IPS-18c (cell line): ENCODE measurements at regions not wholly inside any gene's neighbourhood (a gene's known extent, or its start where the extent isn't known, plus 50 kb on each side); places are given as distances from the start of the nearest gene placed in this dataset.
"Not testable (repeated sequence)": the region's sequence is repeated elsewhere in the genome, so short reads cannot be mapped to it uniquely, and the experiment has no call there.

ENCODE experiments used
- H3K4me3 ChIP-seq: 2 replicates; pipeline ENCODE4 v1.7.0; 2013; ENCODE audit warnings: low read depth, mild to moderate bottlenecking, low read length, moderate library complexity; ENCODE audit not compliant: insufficient read depth
- H3K9me3 ChIP-seq: one replicate; pipeline ENCODE4 v1.6.1; 2013; ENCODE audit warnings: mild to moderate bottlenecking, low read length, moderate library complexity; ENCODE audit not compliant: control insufficient read depth, insufficient read depth

DNA sequence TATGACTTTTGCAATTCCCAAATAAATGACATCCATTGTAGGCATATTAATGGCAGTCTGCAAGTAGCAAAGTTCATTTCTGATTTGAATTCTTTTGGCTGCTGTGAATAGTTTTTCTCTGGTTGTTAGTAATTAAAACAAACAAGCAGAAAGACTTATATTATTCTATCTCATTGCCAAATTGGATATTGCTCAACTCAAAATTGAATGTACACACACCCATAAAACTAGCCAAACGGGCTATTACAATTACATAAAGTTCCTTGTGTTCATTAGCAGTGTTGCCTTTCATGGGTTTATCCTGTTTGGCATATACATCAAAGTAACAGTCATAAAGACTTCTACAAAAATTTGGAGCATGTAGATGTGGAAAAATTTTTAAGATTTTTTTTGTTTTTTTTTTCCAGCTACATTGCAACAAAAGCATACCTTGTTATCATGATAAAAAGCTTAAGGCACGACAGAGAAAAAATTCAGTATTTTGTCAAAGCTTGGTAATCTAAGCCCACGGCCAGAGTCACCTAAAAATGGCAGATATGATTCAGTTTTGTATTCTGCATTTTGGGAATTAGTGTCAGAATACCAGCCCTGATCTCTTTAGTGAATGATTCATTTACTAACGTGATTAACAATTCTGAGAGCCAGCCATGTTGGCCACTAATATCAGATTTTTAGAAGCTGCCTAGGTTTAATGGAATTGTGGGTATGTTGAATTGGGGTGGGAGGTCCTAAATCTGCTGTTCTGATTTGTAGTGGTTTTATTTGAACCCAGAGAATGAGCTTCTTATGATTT is 108.4 kb downstream of the KLF5 start:
- no peak overlapping the region for H3K4me3 ChIP-seq
- H3K9me3 ChIP-seq = no peaks in the 10 kb centered on the region

DNA sequence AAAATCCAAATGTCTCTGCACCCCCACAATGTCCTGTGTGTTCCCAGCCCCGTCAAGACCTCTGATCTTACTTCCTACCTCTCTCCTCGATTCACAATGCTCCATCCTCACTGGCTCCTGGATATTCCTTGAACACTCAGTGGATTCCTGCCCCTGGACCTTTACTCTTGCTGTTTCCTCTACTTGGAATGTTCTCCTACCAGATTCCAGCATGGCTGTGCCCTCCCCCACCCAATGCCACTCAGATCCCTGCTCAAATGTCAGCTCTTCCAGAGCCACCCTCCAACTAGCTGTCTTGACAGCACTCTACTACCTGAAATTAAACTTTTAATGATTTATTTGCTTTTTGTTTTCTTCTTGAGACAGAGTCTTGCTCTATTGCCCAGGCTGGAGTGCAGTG is 107.4 kb downstream of the KLF5 start:
- H3K9me3 ChIP-seq = no peaks in the 10 kb centered on the region
- no peak overlapping the region for H3K4me3 ChIP-seq

DNA sequence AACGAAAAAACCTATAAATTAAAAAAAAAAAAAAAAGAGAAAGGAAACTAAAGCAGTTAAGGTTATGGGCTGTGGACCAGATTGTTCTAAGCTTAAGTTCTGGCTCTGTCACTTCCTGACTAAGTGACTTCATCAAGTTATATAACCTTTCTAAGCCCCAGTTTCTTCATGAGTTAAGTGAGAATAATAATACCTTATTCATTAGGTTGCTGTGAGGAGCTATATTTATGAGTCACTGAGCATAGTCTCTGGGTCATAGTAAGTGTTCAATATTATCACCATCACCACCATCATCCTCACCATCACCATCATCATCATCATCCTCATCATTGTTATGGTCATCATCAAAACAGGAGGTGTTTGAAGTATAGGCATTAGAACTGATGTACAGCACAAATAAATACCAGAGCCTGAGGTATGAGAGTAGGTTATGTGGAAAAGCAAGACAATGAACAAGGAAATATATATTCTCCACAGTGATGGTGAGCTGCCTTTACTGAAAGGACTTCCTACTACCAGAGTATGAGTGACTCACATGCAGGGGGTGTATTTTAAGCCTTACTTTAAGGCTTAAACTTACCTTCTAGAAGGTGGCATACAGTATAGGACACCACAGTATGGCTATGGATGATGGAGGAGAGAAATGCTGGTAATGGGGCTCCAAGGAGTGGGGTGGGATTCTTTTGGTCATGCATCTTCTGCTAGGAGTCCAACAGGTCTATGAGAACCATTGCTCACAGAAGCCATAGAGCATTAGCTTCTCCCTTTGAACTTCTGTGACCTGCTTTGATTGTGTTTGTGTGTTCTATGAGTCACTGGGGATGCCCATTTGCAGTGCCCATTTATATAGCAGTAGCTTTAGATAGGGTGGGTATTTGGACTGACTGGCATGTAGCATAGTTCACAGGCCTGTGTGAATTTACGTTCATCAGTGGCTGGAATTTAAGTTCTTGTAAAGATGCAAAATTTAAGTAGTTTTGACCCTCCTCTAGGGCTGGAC is 104.4 kb downstream of the KLF5 start:
- Histone ChIP-seq H3K4me3 (no peak overlapping the region), H3K9me3 (no peaks in the 10 kb centered on the region)

DNA sequence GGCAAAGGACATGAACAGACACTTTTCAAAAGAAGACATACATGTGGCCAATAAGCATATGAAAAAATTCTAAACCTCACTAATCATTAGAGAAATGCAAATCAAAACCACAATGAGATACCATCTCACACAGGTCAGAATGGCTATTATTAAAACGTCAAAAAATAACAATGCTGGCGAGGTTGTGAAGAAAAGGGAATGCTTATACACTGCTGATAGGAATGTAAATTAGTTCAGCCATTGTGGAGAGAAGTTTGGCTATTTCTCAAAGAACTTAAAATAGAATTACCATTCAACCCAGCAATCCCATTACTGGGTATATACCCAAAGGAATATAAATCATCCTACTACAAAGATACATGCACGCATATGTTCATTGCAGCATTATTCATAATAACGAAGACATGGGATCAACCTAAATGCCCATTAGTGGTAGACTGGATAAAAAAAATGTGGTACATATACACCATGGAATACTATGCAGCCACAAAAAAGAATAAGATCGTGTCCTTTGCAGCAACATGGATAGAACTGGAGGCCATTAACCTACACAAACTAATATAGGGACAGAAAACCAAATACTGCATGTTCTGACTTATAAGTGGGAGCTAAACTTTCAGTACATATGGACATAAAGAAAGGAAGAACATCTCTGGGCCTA is 101.7 kb downstream of the KLF5 start:
- H3K4me3 ChIP-seq, H3K9me3 ChIP-seq: not testable (repeated sequence)

DNA sequence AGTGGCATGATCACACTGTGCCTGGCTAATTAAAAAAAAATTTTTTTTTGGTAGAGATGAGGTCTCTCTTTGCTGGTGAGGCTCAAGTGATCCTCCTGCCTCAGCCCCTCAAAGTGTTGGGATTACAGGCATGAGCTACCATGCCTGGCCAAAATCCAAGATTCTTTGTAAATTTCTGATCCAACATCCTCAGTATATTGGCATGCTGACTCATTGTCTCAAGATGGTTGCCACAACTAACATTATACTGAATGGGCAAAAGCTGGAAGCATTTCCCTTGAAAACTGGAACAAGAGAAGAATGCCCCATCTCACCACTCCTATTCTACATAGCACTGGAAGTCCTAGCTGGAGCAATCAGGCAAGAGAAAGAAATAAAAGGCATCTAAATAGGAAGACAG is 100.0 kb downstream of the KLF5 start:
- no peak overlapping the region for H3K4me3 ChIP-seq
- H3K9me3 ChIP-seq = no peaks in the 10 kb centered on the region

DNA sequence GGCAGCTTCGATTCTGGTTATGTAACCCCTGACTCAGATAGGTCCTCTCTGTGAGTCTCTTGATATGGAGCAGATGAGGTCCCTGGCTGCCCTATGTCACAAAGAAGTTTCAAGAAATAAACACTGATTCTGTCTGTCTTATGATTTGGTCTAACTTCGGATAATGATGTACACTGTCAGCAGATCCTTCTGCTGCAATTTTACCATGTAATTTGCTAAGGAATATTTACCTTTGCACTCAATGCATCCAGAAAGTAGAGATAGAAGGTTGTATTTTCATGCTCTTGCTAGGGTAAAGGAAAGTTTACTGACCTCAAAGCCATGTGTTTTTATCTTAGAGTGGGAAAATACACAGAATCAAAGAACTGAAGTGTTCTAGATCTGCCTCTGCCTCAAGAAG is 98.2 kb downstream of the KLF5 start:
- H3K4me3 ChIP-seq = no peak overlapping the region
- H3K9me3 ChIP-seq = no peaks in the 10 kb centered on the region

DNA sequence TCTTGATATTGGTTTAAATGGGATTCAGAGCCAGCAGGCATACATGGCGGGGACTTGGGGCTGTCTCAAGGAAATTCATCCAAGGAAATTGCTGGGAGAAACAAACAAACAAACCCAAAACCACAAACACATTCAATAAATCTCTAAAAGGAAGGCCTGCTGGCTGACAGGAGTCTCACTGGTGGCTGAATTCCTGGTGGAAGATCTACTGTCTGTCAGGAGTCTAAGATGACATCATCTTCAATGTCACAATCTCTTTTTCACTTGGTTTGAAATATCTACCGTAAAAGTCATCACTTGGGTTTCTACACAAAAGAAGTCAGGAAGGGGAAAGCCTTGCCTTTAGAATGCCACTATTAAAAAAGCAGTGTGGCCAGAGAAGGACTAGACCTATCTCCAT is 87.9 kb downstream of the KLF5 start:
- H3K9me3 ChIP-seq = no peaks in the 10 kb centered on the region
- no peak overlapping the region for H3K4me3 ChIP-seq

DNA sequence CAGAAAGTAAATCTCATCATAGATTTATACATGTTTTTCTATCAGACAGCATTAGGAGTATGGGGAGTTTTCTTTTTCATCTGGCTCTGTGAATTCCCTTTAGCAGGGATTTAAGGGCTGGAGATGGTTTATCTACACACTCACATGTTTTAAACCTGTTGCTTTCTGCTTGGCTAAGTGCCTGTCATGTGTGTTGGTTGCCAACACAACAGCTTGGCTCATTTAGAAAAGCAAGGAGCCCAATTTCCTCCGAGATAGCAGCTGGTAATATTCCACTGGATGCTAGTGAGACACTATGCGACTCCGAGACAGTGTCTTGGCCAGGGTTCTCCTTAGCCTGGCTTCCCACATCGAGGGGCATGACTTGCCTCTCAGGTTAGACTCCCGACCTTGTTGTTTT is 83.3 kb downstream of the KLF5 start:
- no peak overlapping the region for H3K4me3 ChIP-seq

DNA sequence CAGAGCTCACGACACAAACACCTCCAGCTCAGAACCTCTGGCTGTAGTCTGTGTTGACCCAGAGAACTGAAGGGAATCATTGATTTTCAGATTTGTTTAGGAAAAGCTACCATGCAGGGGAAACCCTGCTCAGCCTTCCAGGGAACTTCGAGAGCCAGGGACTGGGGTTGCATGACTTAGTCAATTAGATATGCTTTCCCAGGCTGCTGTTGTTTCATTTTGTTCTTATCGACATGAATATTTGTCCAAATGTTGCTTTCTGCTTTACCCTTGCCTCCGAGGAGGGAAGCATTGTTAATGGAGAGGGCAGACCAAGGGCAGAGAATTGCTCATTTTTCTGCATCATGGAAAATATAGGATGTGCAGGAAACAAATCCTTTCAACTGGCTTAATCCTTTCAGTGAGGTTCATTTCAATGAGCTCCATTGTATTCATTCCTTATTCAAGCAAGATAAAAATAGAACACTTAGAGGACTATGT is 82.5 kb downstream of the KLF5 start:
- Histone ChIP-seq H3K4me3 (no peak overlapping the region), H3K9me3 (no peaks in the 10 kb centered on the region)

More for the DNA sequence above, 83.3 kb downstream of the KLF5 start:
- H3K9me3 ChIP-seq = no peaks in the 10 kb centered on the region

DNA sequence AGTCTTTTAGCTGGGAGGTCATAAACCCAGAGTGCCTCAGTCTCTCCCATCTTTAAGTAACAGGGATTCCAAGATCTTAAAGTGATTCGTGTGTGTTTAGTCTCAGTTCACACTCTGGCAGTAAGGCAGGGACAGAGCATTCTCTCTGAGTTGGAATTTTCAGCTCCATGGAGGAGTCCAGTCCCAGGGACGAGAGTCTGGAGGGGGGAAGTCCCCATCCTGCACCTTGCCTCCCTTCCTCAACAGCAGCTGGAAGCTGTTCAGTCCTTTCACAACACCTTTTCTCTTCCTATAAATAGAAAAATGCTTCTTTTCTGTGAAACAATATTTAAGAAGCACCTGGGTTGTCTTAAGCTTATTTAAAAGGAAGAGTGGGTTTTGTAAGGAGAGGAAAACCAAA is 82.0 kb downstream of the KLF5 start:
- H3K4me3 ChIP-seq = no peak overlapping the region
- H3K9me3 ChIP-seq = no peaks in the 10 kb centered on the region

DNA sequence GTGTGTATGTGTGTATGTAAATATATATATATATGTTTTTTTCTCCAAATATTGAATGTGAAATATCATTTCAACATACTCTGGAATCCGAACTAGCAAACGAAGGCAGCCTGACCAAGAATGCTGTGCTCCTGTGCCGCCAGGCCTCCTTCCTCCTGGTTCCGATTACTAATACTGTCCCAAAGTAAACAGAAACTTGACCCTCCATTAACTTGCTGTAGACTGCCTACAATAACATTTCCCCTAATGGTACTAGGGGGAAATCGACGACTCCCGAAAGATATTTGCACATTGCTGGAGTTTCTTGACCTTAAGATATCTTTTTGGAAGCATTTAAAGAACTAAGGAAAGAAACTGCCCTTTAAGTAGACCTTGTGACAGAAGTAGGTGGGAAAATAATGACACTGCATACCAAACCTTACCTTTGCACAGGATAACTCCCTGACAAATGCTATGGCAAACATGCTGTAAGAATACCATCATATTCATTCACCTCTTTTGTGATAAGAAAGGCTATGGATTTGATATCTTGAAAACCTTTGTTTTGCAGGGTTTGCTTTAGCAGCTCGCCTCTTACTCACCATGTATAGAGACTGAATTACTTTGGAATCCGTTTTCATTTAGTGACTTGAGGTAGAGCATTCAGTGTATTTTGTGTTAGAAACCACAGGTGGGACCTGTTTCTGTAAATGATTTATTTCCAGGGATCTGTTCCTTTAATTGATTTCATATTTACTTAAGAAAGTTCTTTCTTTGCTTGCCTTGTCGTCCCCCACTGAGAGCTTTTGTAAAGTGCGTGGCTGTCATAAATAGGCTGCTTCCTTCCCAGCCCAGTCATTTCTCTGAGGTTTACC is 80.1 kb downstream of the KLF5 start:
- Histone ChIP-seq H3K9me3 (no peaks in the 10 kb centered on the region), H3K4me3 (no peak overlapping the region)

DNA sequence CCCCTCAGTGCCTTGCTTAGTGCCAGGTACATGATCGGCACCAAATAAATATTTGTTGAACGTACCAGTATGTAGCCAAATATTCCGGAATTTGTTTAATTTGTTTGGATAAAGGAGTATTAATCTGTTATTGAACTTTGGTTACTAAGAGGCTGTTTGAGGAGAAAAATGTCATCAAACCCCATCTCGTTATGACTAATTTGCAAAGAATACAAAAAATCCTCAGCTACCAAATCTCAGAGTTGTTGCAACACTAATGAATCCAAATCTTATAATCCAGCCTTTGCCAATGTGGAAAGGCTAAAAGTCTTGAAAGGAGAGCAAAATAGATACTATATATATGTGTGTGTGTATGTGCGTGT is 79.5 kb downstream of the KLF5 start:
- H3K9me3 ChIP-seq = no peaks in the 10 kb centered on the region
- H3K4me3 ChIP-seq = no peak overlapping the region

DNA sequence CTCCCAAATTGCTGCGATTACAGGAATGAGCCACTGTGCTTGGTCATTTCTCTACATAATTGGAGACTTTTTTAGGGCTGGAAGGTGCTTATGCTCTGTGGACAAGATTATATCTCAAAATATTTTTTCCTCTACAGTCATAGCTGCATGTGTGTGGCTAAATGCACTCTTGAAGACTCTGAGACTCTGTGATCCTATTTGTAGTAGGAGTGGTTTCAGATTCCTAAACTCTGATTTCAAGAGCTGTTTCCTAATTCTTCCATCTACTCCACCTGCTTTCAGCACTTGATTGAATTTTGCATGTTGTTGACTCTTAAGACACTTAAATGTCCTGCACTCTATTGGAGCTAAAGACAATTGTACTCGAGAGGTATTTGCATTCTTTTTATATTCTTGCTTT is 78.0 kb downstream of the KLF5 start:
- Histone ChIP-seq H3K9me3 (no peaks in the 10 kb centered on the region), H3K4me3 (no peak overlapping the region)

DNA sequence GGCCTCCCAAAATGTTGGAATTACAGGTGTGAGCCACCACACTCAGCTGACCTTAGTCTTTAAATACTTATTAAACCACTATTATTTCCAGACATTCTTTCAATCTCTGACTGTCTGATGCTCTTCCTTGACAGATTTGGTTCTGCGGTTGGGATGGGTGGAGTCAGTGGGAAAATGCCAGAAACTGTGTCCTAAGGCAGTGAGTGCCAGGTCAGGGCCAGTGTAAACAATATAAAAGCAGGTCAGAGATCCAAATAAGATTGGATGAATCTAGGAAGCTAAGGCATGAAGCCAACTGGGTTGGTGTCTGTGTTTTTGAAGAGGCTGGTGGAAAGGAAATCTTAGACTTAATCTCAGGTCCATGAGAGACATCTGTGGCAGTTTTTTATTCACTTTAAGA is 74.7 kb downstream of the KLF5 start:
- Histone ChIP-seq H3K4me3 (no peak overlapping the region), H3K9me3 (no peaks in the 10 kb centered on the region)

DNA sequence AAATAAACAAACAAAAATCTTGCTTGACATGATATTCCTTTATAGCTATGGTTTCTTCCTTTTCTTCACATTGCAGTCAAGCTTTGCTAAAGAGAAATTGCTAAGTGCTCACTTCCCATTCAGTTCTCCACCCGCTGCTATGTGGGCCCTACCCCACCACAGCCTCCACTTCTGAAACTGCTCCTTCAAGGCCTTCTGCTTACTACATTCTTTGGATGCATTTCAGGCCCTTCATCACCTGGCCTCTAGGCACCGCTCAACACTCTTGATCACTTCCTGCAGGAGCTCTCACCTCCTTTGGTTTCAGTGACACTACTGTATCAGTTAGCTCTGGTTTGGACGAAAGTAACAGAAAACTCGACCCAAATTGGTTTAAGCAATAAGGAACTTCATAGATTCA is 72.4 kb downstream of the KLF5 start:
- no peaks in the 10 kb centered on the region for H3K9me3 ChIP-seq
- H3K4me3 ChIP-seq = no peak overlapping the region

DNA sequence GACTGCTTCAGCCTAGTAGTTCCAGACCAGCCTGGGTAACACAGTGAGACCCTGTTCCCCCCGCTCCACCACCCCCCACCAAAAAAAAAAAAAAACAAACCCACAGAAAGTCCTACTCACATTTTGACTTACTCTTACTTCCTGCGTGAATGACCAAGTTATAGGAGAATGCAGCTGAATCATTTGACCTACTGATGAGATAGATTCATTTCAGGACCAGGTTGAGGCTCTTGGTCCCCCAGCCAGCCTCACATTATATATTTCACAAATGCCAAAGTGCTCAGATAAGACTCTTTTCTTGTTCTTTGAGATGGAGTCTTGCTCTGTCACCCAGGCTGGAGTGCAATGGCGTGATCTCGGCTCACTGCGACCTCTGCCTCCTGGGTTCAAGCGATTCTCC is 70.2 kb downstream of the KLF5 start:
- no peak overlapping the region for H3K4me3 ChIP-seq
- no peaks in the 10 kb centered on the region for H3K9me3 ChIP-seq
